GM23338 (cell line): ENCODE measurements at regions not wholly inside any gene's neighbourhood (a gene's known extent, or its start where the extent isn't known, plus 50 kb on each side); places are given as distances from the start of the nearest gene placed in this dataset.
"Not testable (repeated sequence)": the region's sequence is repeated elsewhere in the genome, so short reads cannot be mapped to it uniquely, and the experiment has no call there.

Experiments used
- ATAC-seq: fragments of 200-7000 bp; cut with Tn5 transposase; 3 replicates; pipeline ENCODE4 v1.9.1; 2020
- DNase-seq: peaks from one replicate; pipeline ENCODE4 v3.0.0-alpha.2; 2015; ENCODE audit warnings: low spot score
- H2AFZ ChIP-seq: fragments of 200-600 bp; sonication (generic); 2 replicates; pipeline ENCODE4 v1.8.0; 2016; ENCODE audit warnings: antibody characterized with exemption, mild to moderate bottlenecking, moderate library complexity
- H3F3A ChIP-seq: fragments of 200-600 bp; sonication (generic); replicated peaks from 2 replicates; pipeline ENCODE4 v1.8.0; 2017; ENCODE audit warnings: antibody characterized with exemption, mixed run types, low read depth
- H3K27ac ChIP-seq: fragments of 200-600 bp; sonication (generic); 2 replicates; pipeline ENCODE4 v1.6.1; 2016; ENCODE audit warnings: low read depth
- H3K27me3 ChIP-seq: fragments of 200-600 bp; sonication (generic); 2 replicates; pipeline ENCODE4 v1.8.0; 2016; ENCODE audit warnings: mild to moderate bottlenecking, mixed run types, moderate library complexity; ENCODE audit not compliant: insufficient read depth
- H3K36me3 ChIP-seq: fragments of 200-600 bp; sonication (generic); 2 replicates; pipeline ENCODE4 v1.8.0; 2016; ENCODE audit warnings: mild to moderate bottlenecking; ENCODE audit not compliant: insufficient read depth
- H3K4me1 ChIP-seq: fragments of 200-600 bp; sonication (generic); 2 replicates; pipeline ENCODE4 v1.8.0; 2016; ENCODE audit warnings: mild to moderate bottlenecking, moderate library complexity; ENCODE audit not compliant: insufficient read depth
- H3K4me2 ChIP-seq: fragments of 200-600 bp; sonication (generic); 2 replicates; pipeline ENCODE4 v1.7.1; 2017; ENCODE audit warnings: mixed run types
- H3K4me3 ChIP-seq: fragments of 200-600 bp; sonication (generic); 2 replicates; pipeline ENCODE4 v1.6.1; 2016; ENCODE audit warnings: mixed run types
- H3K79me2 ChIP-seq: fragments of 200-600 bp; sonication (generic); replicated peaks from 2 replicates; pipeline ENCODE4 v1.8.0; 2017; ENCODE audit warnings: mild to moderate bottlenecking; ENCODE audit not compliant: insufficient read depth
- H3K9me2 ChIP-seq: fragments of 200-600 bp; sonication (generic); 2 replicates; pipeline ENCODE4 v1.8.0; 2017; ENCODE audit not compliant: insufficient read depth
- H4K20me1 ChIP-seq: fragments of 200-600 bp; sonication (generic); replicated peaks from 2 replicates; pipeline ENCODE4 v1.8.0; 2017; ENCODE audit warnings: mild to moderate bottlenecking; ENCODE audit not compliant: insufficient read depth
- H3K27ac Mint-ChIP-seq: 2 replicates; pipeline ENCODE4 v1.8.0; 2020; ENCODE audit warnings: inconsistent platforms, mild to moderate bottlenecking, moderate library complexity, mixed read lengths
- H3K27me3 Mint-ChIP-seq: 3 replicates; pipeline ENCODE4 v1.8.0; 2022; ENCODE audit warnings: low read depth, mild to moderate bottlenecking, moderate library complexity, mixed read lengths, inconsistent platforms; ENCODE audit not compliant: insufficient read depth, poor library complexity
- H3K36me3 Mint-ChIP-seq: 3 replicates; pipeline ENCODE4 v1.8.0; 2021; ENCODE audit warnings: low read depth, mild to moderate bottlenecking, inconsistent platforms, moderate library complexity, mixed read lengths
- H3K4me1 Mint-ChIP-seq: 3 replicates; pipeline ENCODE4 v1.8.0; 2020; ENCODE audit warnings: mild to moderate bottlenecking, inconsistent platforms, mixed read lengths
- H3K4me3 Mint-ChIP-seq: 3 replicates; pipeline ENCODE4 v1.8.0; 2021; ENCODE audit warnings: moderate library complexity, mild to moderate bottlenecking, inconsistent platforms, mixed read lengths
- H3K9me3 Mint-ChIP-seq: 3 replicates; pipeline ENCODE4 v1.8.0; 2020; ENCODE audit warnings: moderate library complexity, mild to moderate bottlenecking, inconsistent platforms, mixed read lengths

- ATAC-seq, H3K4me1 ChIP-seq, H3K36me3 Mint-ChIP-seq, H3K27me3 ChIP-seq, H3K4me3 Mint-ChIP-seq, H4K20me1 ChIP-seq, H3K4me3 ChIP-seq, H3K9me3 Mint-ChIP-seq, H3K27ac Mint-ChIP-seq, H2AFZ ChIP-seq, DNase-seq, H3K27me3 Mint-ChIP-seq, H3F3A ChIP-seq, H3K27ac ChIP-seq, H3K36me3 ChIP-seq, H3K4me1 Mint-ChIP-seq, H3K9me2 ChIP-seq, H3K4me2 ChIP-seq, H3K79me2 ChIP-seq: not testable (repeated sequence)
These were observed 140.8 kb upstream of the SPATA31A3 start for GRCh38 chr9:67133124-67133523.

- H4K20me1 ChIP-seq, H3K4me2 ChIP-seq, H3F3A ChIP-seq, H3K27me3 Mint-ChIP-seq, H3K27me3 ChIP-seq, DNase-seq, H3K9me2 ChIP-seq, H3K36me3 Mint-ChIP-seq, H3K27ac ChIP-seq, H3K27ac Mint-ChIP-seq, H3K79me2 ChIP-seq, H3K4me1 Mint-ChIP-seq, ATAC-seq, H3K4me3 Mint-ChIP-seq, H3K9me3 Mint-ChIP-seq, H3K4me1 ChIP-seq, H3K4me3 ChIP-seq, H2AFZ ChIP-seq, H3K36me3 ChIP-seq: not testable (repeated sequence)
These were observed 124.4 kb upstream of the SPATA31A3 start for GRCh38 chr9:67116761-67117160.

- H3K36me3 Mint-ChIP-seq, H3K4me3 ChIP-seq, H3K36me3 ChIP-seq, H3K4me2 ChIP-seq, H3K9me2 ChIP-seq, DNase-seq, H3K4me3 Mint-ChIP-seq, H3F3A ChIP-seq, H3K4me1 Mint-ChIP-seq, H3K79me2 ChIP-seq, H3K4me1 ChIP-seq, H3K27me3 ChIP-seq, H3K9me3 Mint-ChIP-seq, ATAC-seq, H2AFZ ChIP-seq, H3K27me3 Mint-ChIP-seq, H4K20me1 ChIP-seq, H3K27ac ChIP-seq, H3K27ac Mint-ChIP-seq: not testable (repeated sequence)
These were observed 119.8 kb upstream of the SPATA31A3 start for GRCh38 chr9:67112148-67112547.

- H3K4me3 ChIP-seq, H4K20me1 ChIP-seq, H3K36me3 ChIP-seq, H3K4me1 ChIP-seq, H3K4me3 Mint-ChIP-seq, H3K9me3 Mint-ChIP-seq, ATAC-seq, H3K27ac Mint-ChIP-seq, H3K27me3 ChIP-seq, H3K79me2 ChIP-seq, H3K36me3 Mint-ChIP-seq, H3K27me3 Mint-ChIP-seq, H3K4me2 ChIP-seq, H3K27ac ChIP-seq, H2AFZ ChIP-seq, H3F3A ChIP-seq, DNase-seq, H3K4me1 Mint-ChIP-seq, H3K9me2 ChIP-seq: not testable (repeated sequence)
These were observed 119.4 kb upstream of the SPATA31A3 start for GRCh38 chr9:67111733-67112132.

GRCh38 chr9:67109859-67110258 lies 117.5 kb upstream of the SPATA31A3 start:
- not testable (repeated sequence) for H2AFZ ChIP-seq, H3K36me3 ChIP-seq, ATAC-seq, H3K4me1 Mint-ChIP-seq, H3K27me3 Mint-ChIP-seq, H3K27me3 ChIP-seq, H4K20me1 ChIP-seq, H3K4me1 ChIP-seq, DNase-seq, H3K4me3 ChIP-seq, H3K9me3 Mint-ChIP-seq, H3K4me2 ChIP-seq, H3F3A ChIP-seq, H3K9me2 ChIP-seq, H3K27ac Mint-ChIP-seq, H3K27ac ChIP-seq, H3K79me2 ChIP-seq, H3K4me3 Mint-ChIP-seq, H3K36me3 Mint-ChIP-seq

GRCh38 chr9:67106659-67107058 lies 114.3 kb upstream of the SPATA31A3 start:
- peak; percentile 34; the same call in 2 of the 3 replicates for ATAC-seq
- not testable (repeated sequence) for H3F3A ChIP-seq, H3K36me3 ChIP-seq, H2AFZ ChIP-seq, H3K27ac Mint-ChIP-seq, H3K27me3 Mint-ChIP-seq, H3K27ac ChIP-seq, H3K4me3 ChIP-seq, DNase-seq, H3K36me3 Mint-ChIP-seq, H3K4me1 Mint-ChIP-seq, H3K79me2 ChIP-seq, H4K20me1 ChIP-seq, H3K4me3 Mint-ChIP-seq, H3K4me1 ChIP-seq, H3K9me2 ChIP-seq, H3K27me3 ChIP-seq, H3K4me2 ChIP-seq, H3K9me3 Mint-ChIP-seq

- not testable (repeated sequence) for H3K27ac Mint-ChIP-seq, H3K27me3 ChIP-seq, H3K4me2 ChIP-seq, DNase-seq, H3K4me3 Mint-ChIP-seq, H3K79me2 ChIP-seq, H3K4me1 ChIP-seq, H3K36me3 ChIP-seq, H3K4me3 ChIP-seq, H3F3A ChIP-seq, H3K9me2 ChIP-seq, ATAC-seq, H3K27me3 Mint-ChIP-seq, H2AFZ ChIP-seq, H3K36me3 Mint-ChIP-seq, H3K27ac ChIP-seq, H4K20me1 ChIP-seq, H3K9me3 Mint-ChIP-seq, H3K4me1 Mint-ChIP-seq
These were observed 110.3 kb upstream of the SPATA31A3 start for GRCh38 chr9:67102506-67103276.
